ENCODE measurements at regions not wholly inside any gene's neighbourhood (a gene's known extent, or its start where the extent isn't known, plus 50 kb on each side); places are given as distances from the start of the nearest gene placed in this dataset.
"Not testable (repeated sequence)": the region's sequence is repeated elsewhere in the genome, so short reads cannot be mapped to it uniquely, and the experiment has no call there.

DNA sequence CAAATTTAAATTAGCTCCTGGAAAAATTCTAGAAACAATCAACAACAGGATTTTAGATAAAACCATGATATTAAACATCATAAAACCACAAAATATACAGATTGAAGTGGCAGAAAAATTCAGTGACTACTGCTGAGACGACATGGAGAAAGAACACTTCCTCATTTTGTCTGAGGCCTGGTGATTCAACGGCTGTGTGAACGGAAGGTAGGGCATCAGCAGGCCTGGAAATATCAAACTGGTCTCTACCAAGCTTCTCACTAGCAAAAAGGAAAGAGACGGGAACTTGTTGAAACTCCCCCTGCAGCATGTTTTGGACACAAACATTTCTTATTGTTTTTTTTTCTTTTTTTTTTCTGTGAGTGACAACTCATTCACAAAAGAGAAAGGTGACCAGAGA is 58.0 kb upstream of the AHI1 start:
- Mint-ChIP-seq H3K27me3 (ENCODE audit: insufficient read depth) (peaks cover 2% of the 10 kb centered on the region), H3K4me1 (ENCODE audit: low read depth) (peaks cover 10% of the 10 kb centered on the region), H3K4me3 (no peak overlapping the region), H3K36me3 (ENCODE audit: low read depth) (no peaks in the 10 kb centered on the region), H3K9me3 (no peaks in the 10 kb centered on the region), H3K27ac (no peak overlapping the region)
- no peak for DNase-seq
- TF ChIP-seq, protein P1, sequence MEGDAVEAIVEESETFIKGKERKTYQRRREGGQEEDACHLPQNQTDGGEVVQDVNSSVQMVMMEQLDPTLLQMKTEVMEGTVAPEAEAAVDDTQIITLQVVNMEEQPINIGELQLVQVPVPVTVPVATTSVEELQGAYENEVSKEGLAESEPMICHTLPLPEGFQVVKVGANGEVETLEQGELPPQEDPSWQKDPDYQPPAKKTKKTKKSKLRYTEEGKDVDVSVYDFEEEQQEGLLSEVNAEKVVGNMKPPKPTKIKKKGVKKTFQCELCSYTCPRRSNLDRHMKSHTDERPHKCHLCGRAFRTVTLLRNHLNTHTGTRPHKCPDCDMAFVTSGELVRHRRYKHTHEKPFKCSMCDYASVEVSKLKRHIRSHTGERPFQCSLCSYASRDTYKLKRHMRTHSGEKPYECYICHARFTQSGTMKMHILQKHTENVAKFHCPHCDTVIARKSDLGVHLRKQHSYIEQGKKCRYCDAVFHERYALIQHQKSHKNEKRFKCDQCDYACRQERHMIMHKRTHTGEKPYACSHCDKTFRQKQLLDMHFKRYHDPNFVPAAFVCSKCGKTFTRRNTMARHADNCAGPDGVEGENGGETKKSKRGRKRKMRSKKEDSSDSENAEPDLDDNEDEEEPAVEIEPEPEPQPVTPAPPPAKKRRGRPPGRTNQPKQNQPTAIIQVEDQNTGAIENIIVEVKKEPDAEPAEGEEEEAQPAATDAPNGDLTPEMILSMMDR (IDR thresholded peaks at IDR 0.05): no peak

DNA sequence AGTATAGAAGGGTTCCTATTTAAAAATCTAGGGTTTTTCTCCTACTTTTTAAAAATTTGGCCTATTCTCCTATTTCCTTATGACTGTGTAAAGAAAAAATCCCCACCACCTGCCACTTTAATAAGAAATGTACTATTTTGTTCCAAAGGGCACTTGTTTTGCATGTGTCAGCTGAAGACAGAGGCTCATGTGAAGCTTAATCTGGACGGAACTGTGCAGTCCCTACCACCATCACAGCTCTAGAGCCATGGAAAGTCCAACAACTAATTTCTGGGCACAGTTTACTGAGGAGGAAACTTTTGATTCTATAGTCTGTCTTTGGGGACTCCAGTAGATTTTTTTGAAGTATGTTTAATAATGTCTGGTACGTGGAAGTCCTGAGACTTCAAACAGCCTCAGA is 60.0 kb upstream of the AHI1 start:
- TF ChIP-seq, protein P1 (IDR thresholded peaks at IDR 0.05): no peak

DNA sequence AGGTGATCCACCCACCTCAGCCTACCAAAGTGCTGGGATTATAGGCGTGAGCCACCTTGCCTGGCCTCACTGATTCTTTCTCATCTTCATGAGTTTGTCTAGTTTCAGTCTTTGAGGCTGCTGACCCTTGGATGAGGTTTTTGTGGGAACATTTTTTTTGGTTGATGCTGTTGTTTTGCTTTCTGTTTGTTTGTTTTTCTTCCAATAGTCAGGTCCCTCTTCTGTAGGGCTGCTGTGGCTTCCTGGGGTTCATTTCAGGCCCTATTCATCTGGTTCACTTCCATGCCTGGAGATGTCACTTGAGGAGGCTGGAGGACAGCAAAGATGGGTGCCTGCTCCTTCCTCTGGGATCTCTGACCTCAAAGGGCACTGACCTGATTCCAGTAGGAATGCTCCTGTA is 68.1 kb upstream of the AHI1 start:
- not testable (repeated sequence) for H3K4me3 Mint-ChIP-seq; DNase-seq; H3K36me3 Mint-ChIP-seq (ENCODE audit: low read depth); H3K27me3 Mint-ChIP-seq (ENCODE audit: insufficient read depth); H3K27ac Mint-ChIP-seq; H3K9me3 Mint-ChIP-seq; H3K4me1 Mint-ChIP-seq (ENCODE audit: low read depth)

More for the DNA sequence above, 60.0 kb upstream of the AHI1 start:
- Mint-ChIP-seq H3K36me3 (ENCODE audit: low read depth) (no peaks in the 10 kb centered on the region), H3K9me3 (no peaks in the 10 kb centered on the region), H3K27me3 (ENCODE audit: insufficient read depth) (peaks cover 6% of the 10 kb centered on the region), H3K27ac (no peak overlapping the region), H3K4me1 (ENCODE audit: low read depth) (peaks cover 10% of the 10 kb centered on the region), H3K4me3 (no peak overlapping the region)
- no peak for DNase-seq

DNA sequence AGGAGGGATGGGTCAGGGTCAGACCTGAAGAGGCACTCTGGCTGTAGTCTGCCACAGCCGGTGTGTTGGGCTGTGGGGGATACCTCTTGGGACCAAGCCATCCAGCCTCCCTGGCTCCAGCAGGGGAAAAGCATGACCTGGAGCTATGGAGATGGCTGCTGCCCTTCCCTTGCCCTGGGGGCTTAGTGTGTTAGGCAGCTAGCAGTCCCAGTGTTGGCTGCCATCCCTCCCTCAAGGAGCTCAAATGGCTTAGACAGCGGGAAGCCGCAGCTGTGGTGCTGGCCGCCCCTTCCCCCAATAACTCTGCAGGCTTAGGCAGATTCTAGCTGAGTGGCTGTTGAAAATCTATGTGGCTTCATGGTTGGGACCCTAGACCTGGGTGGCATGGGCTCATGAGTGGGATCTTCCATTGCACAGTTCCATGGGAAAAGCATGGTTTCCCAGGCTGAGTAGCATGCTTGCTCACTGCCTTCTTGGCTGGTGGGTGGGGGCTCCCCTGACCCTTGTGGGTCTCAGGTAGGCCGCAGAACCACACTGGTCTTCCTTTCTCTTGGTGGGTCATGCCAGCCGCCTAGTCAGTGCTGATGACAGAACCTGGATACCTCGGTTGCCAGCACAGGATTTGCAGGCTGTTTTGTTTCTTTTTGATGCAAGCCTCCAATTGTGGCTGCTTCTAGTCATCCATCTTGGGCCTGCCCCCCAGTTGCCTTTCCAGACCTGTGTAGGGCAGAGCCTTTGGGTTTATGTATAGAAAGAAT is 69.0 kb upstream of the AHI1 start:
- Mint-ChIP-seq H3K27me3 (ENCODE audit: insufficient read depth) (peaks cover 9% of the 10 kb centered on the region; the same call in 1 of the 2 replicates), H3K27ac (no peak overlapping the region), H3K9me3 (no peaks in the 10 kb centered on the region; the same call in 1 of the 2 replicates), H3K4me3 (no peak overlapping the region), H3K36me3 (ENCODE audit: low read depth) (no peaks in the 10 kb centered on the region), H3K4me1 (ENCODE audit: low read depth) (peaks cover 10% of the 10 kb centered on the region; the same call in 1 of the 2 replicates)
- TF ChIP-seq, protein P1 (IDR thresholded peaks at IDR 0.05): no peak
- no peak for DNase-seq

DNA sequence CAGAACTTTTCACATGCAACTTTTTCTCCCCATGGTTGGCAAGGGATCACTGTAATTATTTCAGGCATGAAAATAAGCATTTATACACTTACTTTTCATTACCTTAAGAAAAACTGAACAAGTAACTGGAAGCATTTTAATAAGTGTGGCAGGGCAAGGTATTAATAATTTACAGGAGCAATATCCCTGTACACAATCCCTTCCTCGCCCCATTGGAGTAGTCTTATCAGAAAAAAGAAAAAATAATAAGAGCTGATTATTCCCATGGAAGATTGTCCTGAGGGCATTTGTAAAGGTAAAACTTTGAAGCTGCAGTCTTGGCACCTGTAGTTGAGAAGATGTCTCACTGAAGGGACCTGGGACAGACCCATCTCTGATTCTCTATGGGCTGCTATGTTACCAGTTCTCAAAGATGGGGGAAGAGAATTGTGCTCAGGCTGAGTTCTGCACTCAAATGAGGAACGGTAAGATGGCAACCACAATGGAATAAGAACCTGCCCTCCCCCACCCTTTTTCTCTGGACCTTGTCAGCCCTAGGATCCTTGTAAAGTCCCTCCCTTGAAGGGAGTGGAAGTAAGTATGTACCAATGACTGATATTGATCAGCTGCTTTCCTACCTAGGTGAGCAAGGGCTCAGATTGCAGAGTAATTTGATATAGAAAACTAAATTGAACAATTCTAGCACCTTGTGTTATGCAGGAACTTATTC is 70.0 kb upstream of the AHI1 start:
- no peak overlapping the region for H3K4me3 Mint-ChIP-seq
- no peak for DNase-seq
- no peaks in the 10 kb centered on the region for H3K36me3 Mint-ChIP-seq (ENCODE audit: low read depth)
- no peak overlapping the region for H3K27ac Mint-ChIP-seq
- TF ChIP-seq, protein P1 (IDR thresholded peaks at IDR 0.05): no peak
- peaks cover 5% of the 10 kb centered on the region; the same call in 1 of the 2 replicates for H3K27me3 Mint-ChIP-seq (ENCODE audit: insufficient read depth)
- H3K4me1 Mint-ChIP-seq (ENCODE audit: low read depth): peaks cover 10% of the 10 kb centered on the region; the same call in 1 of the 2 replicates
- no peaks in the 10 kb centered on the region; the same call in 1 of the 2 replicates for H3K9me3 Mint-ChIP-seq

DNA sequence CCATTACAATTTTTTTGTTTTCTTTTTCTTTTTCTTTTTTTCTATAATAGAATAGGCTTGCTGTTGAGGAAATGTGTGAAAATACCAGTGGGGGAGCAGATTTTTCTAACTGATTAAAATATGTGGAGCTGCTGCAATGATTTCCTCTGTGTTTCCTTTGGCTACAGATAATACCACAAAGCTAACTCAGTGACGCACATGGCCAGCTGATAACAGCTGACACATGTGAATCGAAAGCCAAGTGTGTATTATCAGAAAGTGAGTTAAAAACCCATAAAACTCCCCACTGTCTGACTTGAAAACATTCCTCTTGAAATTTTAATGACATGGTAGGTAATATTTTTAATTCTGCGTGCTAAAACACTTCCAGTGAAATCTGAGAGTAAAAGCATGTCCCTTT is 70.8 kb upstream of the AHI1 start:
- Mint-ChIP-seq H3K9me3 (no peaks in the 10 kb centered on the region; the same call in 1 of the 2 replicates), H3K36me3 (ENCODE audit: low read depth) (no peaks in the 10 kb centered on the region), H3K4me3 (no peak overlapping the region), H3K27ac (no peak overlapping the region), H3K27me3 (ENCODE audit: insufficient read depth) (peaks cover 2% of the 10 kb centered on the region), H3K4me1 (ENCODE audit: low read depth) (peaks cover 10% of the 10 kb centered on the region; the same call in 1 of the 2 replicates)
- TF ChIP-seq, protein P1 (IDR thresholded peaks at IDR 0.05): no peak
- peak; percentile 31 for DNase-seq

Measured in HFFc6 (cell line).